ENCODE measurements at regions not wholly inside any gene's neighbourhood (a gene's known extent, or its start where the extent isn't known, plus 50 kb on each side); places are given as distances from the start of the nearest gene placed in this dataset.
"Not testable (repeated sequence)": the region's sequence is repeated elsewhere in the genome, so short reads cannot be mapped to it uniquely, and the experiment has no call there.

DNA sequence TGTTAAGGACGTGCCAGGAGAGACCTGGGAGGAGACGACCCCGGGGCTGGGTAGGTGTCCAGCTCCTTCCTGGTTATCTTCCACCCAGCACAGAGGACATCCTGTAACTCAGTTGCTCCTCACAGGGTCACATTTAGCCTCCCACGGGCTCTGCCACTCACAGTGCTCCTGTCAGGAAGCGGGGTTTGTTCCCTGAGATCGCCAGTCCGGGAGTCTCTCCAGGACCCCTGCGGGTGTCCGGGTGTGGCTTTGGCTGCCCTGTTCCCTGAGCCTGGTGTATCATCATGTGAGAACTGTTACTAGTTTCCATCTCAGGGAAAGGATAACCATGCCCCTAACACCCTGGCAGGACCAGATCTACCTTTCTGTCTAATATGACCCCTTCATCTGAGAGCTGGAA lies 158.2 kb upstream of the RUNX1 start:
- no peak for DNase-seq

DNA sequence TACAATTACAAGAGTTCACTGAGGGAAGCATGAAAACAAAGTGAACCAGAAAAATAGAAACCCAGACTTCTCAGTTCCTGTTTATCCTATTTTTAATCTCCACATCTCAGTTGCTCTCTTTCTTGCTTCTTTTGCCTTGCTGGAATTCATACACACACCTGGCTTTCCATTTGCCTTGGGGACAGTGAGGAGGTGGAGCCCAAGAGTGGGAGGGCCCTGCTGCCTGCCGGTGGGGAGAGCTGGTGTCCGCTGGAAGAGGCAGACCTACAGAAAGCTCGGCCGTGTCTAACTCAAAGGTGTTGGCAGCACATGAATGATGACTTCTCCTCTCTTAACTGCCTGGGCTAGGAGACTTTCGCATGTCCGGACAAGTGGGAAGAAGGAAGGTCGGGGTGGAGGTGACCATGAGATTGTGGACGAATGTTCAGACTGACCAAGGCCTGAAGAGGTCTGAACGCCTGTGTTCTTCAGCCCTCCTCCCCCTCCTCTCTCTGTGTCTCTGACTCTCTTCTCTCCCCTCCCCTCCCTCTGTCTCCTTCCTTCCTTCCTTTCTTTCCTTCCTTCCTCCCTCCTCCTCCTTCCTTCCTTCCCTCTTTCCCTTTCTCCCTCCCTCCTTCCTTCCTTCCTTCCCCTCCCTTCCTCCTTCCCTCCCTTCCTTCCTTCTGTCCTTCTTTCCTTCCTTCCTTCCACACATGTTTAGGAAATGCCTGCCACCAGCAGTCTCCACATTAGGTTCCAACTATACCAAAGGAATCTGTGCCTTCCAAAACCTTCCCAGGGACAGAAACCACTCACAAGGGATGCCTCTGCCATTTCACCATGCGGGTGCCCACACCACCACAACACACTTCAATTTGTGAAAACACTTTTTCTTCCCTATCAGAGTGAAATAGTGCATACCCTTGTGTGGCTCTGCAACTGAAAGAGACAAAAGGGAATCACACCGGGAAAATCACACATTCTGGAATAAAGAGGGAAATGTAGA lies 157.3 kb upstream of the RUNX1 start:
- DNase-seq = no peak

DNA sequence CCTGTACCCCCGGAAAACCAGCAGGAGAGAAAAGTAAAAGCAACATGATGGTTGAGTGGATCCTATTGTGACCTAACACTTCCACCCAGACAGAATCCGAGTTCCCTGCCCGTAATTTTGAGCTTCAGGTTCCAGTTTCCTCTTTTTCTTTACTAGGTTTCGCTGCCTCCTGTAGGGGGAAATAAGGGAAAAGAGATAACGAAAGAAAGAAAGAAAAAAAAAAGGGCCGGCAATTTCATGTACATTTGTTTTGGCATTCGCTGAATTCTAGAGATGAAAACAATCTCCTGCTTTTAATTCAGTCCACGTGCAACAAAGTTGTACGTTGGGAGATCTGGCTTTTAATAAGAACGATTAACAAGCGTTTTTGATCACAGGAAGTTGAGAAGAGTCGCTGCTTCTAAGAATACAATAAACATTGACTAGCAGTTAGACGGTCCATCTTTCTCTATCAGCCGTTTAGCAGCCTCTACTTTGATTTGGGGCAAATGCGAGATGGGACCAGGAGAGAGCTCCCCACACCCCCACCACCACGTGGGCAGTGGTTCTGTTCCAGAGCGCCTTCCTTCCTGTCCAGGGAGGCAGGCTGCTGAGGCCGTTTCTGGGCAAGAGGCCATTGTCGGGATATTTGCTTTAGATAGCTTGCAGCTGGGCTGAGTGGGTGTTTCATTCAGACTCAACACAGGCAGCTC lies 155.9 kb upstream of the RUNX1 start:
- DNase-seq = peak; percentile 31 to 48

GRCh38 chr21:35204125-35204524 lies 155.0 kb upstream of the RUNX1 start:
- DNase-seq = no peak

GRCh38 chr21:35203093-35203977 lies 154.2 kb upstream of the RUNX1 start:
- DNase-seq = no peak

DNA sequence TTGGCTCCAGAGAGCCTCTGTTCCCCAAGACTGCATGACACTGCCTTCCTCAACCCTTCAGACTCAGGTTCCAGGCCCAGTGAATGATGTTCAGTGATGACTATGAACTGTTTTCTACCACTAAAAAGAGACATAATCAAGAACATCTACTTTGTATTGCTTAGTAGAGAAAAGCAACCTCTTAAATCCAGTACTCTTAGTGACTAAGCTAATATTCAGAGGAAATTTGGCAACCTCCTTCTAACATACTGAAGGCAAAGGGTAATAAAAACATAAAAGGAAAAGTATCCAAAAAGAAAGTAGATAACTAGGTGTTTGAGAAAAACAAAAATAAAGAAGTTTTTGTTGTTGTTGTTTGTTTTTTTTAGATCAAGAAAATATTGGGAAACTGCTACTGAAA lies 153.3 kb upstream of the RUNX1 start:
- no peak for DNase-seq

DNA sequence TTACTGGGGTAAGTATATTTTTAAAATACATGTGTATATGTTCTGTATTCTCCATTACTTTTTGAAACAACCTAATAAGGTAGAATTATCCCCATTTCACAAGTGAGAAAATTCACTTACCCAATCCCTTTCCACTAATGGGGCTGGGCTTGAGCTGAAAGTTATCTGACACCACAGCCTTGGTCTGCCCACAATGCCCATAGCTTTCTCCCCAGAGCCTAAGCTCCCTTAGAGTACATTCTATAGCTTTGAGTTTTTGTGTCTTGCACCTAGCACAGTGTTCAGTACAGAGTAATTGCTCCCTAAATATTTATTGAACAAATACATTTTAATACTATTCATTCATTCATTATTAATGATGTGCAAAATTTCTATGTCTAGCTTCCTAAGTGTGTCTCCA lies 152.7 kb upstream of the RUNX1 start:
- no peak for DNase-seq

DNA sequence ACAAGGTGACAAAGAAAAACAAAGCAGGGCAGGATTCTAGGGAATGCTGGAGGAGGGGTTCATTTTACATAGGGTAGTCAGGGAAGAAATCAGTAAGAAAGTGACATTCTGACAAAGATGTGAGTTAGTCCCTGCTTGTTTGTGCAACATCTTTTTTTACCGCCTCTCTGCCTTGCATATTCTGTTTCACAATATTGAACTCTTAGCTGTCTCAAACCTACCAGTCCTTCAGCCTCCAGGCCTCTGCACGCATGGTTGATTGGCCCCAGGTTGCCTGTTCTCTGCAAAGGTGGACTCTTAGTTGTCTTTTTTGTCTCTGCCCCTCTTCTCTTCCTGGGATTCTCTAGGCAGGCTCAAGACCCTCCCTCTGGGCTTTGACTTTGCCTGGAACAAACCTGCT lies 152.2 kb upstream of the RUNX1 start:
- DNase-seq = no peak

GRCh38 chr21:35199733-35200015 lies 150.6 kb upstream of the RUNX1 start:
- no peak for DNase-seq

DNA sequence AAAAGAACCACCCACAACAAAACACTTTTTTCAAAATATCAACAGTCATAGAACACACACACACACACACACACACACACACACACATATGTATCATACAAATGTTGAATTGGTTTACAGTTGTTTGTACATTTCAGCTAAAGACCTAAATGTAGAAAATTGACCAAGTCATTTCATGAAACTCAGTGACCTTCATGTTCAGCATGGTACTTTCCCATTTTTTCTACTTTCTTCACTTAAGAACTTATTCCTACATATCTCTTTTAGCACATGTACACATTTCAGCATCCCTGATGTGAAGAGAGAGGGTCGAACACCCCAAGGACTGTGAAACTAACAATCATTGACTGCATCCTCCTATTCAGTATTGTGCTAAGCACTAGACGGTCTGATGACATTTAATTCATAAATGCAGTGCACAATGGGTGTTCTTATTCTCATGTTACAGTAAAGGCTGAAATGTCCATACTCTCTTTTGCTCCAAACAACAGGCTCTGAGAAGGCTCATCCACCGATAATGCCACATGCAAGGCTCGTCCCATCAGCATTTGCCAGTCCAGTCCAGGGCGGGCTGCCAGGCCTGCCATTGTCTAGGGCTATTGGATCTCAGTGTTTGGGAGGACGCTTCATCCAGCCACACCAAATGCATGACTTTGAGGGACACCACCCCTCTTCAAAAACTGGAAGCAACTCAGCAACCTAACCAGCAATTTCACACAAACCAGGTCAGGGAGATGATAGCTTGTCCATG lies 150.1 kb upstream of the RUNX1 start:
- no peak for DNase-seq

DNA sequence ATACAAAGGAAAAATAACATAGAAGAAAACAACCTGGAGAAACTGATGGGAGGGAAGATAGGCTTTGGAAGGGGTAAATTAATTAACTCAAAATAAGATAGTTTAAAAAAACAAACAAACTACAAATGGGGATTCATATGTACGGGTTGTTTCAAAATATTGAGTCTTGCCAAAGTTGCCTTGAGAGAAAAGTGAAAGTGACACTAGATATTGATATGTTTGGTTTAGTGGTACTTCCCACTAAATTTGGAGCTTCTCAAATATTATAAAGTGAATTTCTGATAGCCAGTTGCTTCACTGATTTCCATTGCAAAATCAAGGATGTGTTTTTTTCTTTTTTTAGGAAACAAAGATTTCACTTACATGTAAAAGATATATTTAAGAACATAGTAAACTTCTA lies 149.5 kb upstream of the RUNX1 start:
- DNase-seq = no peak

- DNase-seq = no peak
These were observed 148.9 kb upstream of the RUNX1 start for GRCh38 chr21:35197992-35198431.

DNA sequence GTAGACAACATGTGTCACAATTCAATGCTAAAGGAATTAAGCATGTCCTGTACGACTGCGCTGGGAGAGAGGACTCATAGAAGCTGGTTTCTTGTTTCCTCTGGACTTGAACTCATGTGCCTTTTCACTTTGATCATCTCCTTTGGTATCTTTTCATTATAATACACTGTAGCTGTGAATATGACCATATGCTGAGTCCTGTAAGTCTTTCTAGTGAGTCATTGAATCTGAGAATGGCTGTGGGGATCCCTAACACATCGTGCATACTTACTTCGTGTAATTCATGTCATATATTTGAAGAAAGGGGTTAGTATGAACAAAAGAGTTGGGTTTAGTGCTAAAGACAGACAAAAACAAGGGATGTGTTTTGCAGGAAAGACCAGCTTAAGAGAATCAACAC lies 148.1 kb upstream of the RUNX1 start:
- no peak for DNase-seq

DNA sequence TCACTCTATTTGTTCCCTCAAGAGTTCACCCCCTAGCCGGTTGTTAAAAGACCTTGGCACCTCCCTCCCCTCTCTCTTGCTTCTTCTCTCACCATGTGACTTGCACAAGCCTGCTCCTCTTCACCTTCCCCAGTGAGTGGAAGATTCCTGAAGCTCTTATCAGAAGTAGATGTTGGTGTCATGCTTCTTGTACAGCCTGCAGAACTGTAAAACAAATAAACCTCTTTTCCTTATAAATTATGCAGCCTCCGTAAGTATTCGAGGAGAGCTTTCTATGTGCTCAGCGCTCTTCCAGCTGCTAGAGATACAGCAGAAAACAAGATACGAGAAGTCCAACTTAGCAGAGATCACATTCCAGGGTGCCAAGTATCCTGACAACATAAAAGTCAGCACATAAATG lies 147.0 kb upstream of the RUNX1 start:
- no peak for DNase-seq

DNA sequence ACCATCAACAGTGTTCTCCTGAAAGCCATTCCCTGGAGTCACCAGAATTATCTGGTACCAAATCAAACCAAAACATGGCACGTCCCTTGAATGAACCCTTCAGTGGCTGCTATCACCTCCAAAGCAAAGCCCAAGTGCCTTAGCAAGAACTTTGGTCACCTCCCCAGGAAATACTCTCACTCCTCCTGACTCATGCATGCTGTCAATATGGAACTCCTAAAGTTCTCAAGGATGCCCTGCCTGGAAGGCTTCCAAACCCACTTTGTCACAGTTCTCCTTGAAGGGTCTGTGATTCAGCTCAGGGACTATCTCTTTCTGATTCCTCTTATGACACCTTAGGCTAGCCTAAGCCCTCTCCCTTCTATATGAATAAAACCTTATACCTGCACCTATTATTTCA lies 146.1 kb upstream of the RUNX1 start:
- DNase-seq = peak in 1 of 2 experiments; percentile 28

DNA sequence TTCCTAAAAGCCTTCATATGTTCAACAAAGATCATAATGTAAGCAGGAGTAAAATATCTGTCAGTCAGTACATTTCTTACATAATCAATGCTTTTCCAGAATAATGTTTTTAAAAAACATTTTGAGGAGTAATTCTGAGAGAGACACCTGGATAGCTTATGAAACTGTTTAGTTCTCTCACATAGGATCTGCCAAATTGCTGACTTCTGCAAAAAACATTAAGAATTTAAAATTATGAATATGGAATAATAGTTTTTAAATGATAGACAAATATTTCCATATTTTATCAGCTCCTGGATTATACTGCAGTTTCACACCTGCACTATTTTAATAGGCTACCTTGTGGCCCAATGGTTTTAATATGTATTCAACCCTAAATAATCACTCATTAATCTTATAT lies 142.7 kb upstream of the RUNX1 start:
- DNase-seq = no peak

DNA sequence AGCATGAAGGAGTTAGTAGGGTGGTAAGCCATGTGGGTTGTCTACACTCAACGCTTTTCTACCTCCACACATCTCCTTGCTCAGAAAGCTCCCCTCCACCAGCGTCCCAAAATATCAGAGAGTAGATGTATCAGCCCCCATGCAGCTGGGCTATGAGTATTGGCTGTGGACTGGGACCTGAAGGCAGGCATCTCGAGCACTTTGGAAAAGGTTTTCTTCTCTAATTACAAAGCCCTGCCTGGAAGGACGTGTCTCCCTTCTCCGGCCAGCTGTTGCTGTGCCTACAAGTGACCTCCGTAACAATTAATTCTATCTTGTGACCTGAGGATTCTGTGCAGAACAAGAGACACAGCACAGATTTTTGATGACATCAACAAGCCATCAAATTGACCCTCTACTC lies 142.0 kb upstream of the RUNX1 start:
- no peak for DNase-seq

DNA sequence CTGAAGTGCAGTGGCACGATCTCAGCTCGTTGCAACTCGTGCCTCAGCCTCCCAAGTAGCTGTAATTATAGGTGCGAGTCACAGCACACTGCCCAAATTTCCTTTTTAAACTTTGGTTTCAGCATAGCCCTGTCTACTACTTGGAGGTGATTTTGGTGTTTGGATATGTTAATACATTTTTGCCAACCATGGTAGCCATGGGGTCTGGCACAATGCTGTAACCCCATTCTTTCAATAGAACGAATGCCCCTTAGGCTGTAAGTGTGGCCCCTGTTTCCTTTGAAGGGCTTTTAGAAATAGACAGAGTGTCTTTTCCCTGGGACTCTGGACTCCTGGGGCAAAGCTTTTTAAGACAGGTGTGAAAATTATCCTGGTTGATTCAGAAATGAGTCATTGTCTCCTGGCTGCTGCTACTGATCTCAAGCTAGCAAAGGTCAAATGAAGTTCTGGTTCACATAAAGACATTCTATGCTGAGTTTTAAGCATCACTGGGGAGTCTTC lies 141.1 kb upstream of the RUNX1 start:
- DNase-seq = no peak

DNA sequence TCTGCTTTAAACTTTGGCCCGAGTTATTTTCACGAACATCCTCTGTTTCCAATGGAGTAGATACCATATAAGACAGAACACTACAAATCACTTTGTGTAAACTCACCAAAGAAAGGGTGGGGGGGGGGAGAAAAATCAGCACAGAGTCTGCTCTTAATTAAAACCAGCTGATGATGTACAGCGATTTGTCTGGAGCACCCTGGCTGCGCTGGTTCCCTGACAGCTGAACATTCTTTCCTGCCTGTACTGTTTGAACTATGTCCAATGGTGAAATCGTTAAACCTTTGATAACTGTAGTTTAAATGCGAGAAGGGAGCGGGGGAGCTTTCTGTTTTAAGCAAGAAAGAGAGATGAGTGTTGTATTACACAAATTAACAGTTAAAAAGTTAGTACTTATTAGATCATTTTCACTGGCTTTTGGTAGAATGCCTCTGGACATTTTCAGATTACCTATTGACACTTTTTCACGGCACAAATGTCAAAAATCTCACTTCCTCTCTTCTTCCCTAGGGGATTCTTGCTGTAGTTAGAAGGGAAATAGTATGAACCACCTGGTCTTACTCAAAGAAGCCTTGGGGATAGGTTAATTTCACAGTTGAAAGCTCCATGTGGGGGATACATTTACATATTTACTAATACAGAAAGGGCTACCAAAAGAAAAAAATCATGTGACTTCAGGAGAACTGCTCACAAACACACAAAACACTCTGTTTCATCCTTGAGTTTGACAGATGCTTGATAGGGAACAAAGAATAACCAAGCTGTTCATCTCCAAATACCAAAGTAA lies 140.2 kb upstream of the RUNX1 start:
- no peak for DNase-seq

- not testable (repeated sequence) for DNase-seq
These were observed 134.3 kb upstream of the RUNX1 start for GRCh38 chr21:35183389-35183788.

DNA sequence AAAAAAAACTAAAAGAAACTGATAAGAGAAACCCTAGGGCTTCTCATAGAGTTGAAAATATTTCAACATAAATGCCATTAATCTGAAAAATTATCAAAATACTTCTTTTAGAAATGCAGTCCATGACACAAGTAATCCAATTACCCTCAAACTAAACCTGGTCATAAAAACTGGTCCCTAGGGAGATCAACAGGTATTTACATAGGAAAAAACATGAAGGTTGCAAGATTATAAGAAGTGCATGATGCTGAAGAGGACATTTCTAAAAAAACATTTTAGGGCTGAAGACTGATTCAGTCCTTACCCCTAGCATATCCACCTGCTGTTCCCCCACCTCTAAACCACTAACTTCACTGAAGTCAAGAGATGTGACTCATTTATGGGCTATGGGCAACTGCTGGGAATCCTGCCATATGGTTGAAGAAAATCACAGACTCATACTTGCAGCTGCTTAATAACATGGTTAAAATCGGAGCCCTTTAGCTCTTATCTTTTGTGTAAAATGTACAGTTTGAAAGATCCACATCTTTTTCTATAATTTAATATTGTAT lies 131.0 kb upstream of the RUNX1 start:
- no peak for DNase-seq

Measured in activated CD4-positive, alpha-beta T cell treated with anti-CD3 and anti-CD28 coated beads, Interleukin-2, amount 50 U/mL, for 48 hours (primary cell).